ENCODE measurements at regions not wholly inside any gene's neighbourhood (a gene's known extent, or its start where the extent isn't known, plus 50 kb on each side); places are given as distances from the start of the nearest gene placed in this dataset.

DNA sequence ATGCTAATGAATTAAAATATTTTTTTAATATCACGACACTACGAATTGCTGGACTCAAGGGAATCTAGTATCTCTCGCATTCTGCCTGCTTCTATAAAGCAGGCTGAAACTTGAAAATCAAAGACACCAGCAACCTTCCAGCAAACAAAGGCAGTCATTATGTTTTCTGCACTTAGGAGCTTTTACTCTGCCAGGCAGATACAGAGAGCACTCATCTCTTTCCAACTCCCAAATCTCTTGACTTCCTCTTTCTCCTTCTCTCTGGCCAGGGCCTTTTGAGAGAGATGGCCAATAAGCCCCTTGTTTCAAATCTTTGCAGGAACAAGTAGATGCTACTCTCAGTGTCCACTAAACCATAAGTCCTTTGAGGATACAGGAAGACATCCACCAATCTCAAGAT lies 95.2 kb upstream of the KLF3 start:
- TF ChIP-seq, protein P1, sequence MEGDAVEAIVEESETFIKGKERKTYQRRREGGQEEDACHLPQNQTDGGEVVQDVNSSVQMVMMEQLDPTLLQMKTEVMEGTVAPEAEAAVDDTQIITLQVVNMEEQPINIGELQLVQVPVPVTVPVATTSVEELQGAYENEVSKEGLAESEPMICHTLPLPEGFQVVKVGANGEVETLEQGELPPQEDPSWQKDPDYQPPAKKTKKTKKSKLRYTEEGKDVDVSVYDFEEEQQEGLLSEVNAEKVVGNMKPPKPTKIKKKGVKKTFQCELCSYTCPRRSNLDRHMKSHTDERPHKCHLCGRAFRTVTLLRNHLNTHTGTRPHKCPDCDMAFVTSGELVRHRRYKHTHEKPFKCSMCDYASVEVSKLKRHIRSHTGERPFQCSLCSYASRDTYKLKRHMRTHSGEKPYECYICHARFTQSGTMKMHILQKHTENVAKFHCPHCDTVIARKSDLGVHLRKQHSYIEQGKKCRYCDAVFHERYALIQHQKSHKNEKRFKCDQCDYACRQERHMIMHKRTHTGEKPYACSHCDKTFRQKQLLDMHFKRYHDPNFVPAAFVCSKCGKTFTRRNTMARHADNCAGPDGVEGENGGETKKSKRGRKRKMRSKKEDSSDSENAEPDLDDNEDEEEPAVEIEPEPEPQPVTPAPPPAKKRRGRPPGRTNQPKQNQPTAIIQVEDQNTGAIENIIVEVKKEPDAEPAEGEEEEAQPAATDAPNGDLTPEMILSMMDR (IDR thresholded peaks at IDR 0.05) = no peak
- no peak for TF ChIP-seq POLR2A (IDR thresholded peaks at IDR 0.05)
